ENCODE measurements at regions not wholly inside any gene's neighbourhood (a gene's known extent, or its start where the extent isn't known, plus 50 kb on each side); places are given as distances from the start of the nearest gene placed in this dataset.

DNA sequence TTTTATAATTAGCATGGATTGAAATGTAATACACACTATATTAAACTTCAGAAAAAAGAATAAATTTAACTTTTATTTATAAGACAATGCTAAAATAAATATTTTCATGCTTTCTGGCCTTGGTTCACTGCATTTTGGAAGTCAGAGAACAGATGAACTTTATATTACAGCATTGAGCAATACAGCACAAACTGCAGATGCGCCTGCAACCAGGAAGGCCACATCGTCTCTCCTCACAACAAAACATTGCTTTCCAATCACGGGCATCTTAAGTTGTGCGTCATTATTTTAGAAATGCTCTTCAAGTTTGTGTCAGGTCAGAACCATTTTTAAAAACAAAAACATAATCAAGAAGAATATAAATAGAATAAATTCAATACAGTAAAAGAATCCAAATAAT, 89.3 kb upstream of the CEP126 start:
- Histone ChIP-seq H3K9ac (replicated peaks; ENCODE audit: extremely low read depth, insufficient read depth, low read length) (no peak overlapping the region), H2AFZ (ENCODE audit: low read depth, low read length) (no peak overlapping the region), H3K27ac (ENCODE audit: insufficient read depth, low read depth, low read length) (no peak overlapping the region), H3K4me2 (ENCODE audit: insufficient read depth, low read length) (no peak overlapping the region), H3K27me3 (ENCODE audit: control insufficient read depth in 2 of 2, insufficient read depth in 2 of 2, low read length in 2 of 2) (no peaks in the 10 kb centered on the region), H3K79me2 (ENCODE audit: control insufficient read depth, insufficient read depth, low read length) (no peaks in the 10 kb centered on the region), H4K20me1 (replicated peaks; ENCODE audit: control insufficient read depth, extremely low read depth, insufficient read depth, low read length) (no peaks in the 10 kb centered on the region), H3K9me3 (replicated peaks; ENCODE audit: control insufficient read depth, insufficient read depth, low read length) (no peaks in the 10 kb centered on the region), H3K9me1 (replicated peaks; ENCODE audit: control insufficient read depth, extremely low read depth, insufficient read depth, low read length) (no peaks in the 10 kb centered on the region), H3K4me3 (replicated peaks in 1 of 3; ENCODE audit: insufficient read depth in 1 of 3, low read depth in 1 of 3, low read length in 3 of 3) (no peak overlapping the region), H3K36me3 (ENCODE audit: control insufficient read depth in 2 of 2, extremely low read depth in 1 of 2, insufficient read depth in 2 of 2, low read length in 2 of 2) (no peaks in the 10 kb centered on the region), H3K4me1 (ENCODE audit: control insufficient read depth, extremely low read depth, insufficient read depth, low read length) (no peaks in the 10 kb centered on the region)
- ChIA-PET POLR2A (no interaction called here), CTCF (interaction anchor here (1.4 kb wide), 1 partner anchor 22 kb away, joined by 5 read pairs; no protein-coding TSS in a partner anchor)
- no peak for DNase-seq (ENCODE audit: low read depth, low spot score)
- intact Hi-C loops (cut with micrococcal nuclease), result no loop called here
- FAIRE-seq, result no peak
- no peak for TF ChIP-seq EZH2 (IDR thresholded peaks at IDR 0.05; ENCODE audit: borderline replicate concordance, low read depth, low read length, severe bottlenecking)
- no peak for TF ChIP-seq FOS (IDR thresholded peaks at IDR 0.05; ENCODE audit: borderline replicate concordance, insufficient read depth, low read length)
- TF ChIP-seq POLR2A (IDR thresholded peaks at IDR 0.05; ENCODE audit: low read depth, low read length), result no peak
- no peak for TF ChIP-seq GATA2 (IDR thresholded peaks at IDR 0.05; ENCODE audit: insufficient read depth, insufficient read length, low read depth, low read length)
- TF ChIP-seq POLR2AphosphoS5 (IDR thresholded peaks at IDR 0.05; ENCODE audit: insufficient read depth, low read depth, low read length), result no peak
- TF ChIP-seq, protein P1, sequence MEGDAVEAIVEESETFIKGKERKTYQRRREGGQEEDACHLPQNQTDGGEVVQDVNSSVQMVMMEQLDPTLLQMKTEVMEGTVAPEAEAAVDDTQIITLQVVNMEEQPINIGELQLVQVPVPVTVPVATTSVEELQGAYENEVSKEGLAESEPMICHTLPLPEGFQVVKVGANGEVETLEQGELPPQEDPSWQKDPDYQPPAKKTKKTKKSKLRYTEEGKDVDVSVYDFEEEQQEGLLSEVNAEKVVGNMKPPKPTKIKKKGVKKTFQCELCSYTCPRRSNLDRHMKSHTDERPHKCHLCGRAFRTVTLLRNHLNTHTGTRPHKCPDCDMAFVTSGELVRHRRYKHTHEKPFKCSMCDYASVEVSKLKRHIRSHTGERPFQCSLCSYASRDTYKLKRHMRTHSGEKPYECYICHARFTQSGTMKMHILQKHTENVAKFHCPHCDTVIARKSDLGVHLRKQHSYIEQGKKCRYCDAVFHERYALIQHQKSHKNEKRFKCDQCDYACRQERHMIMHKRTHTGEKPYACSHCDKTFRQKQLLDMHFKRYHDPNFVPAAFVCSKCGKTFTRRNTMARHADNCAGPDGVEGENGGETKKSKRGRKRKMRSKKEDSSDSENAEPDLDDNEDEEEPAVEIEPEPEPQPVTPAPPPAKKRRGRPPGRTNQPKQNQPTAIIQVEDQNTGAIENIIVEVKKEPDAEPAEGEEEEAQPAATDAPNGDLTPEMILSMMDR (IDR thresholded peaks at IDR 0.05; ENCODE audit: extremely low read depth in 1 of 2, insufficient read depth in 1 of 2, low read depth in 1 of 2, low read length in 2 of 2), result no peak
- no TSS peak for BruUV-seq (replicated peaks)
- dilution Hi-C loops (cut with MboI; ENCODE audit: extremely low pct_ligation_motif_present, low sequenced_read_pairs), result no loop called here

GRCh38 chr11:101817581-101817980, 97.2 kb upstream of the CEP126 start:
- dilution Hi-C loops (cut with MboI; ENCODE audit: extremely low pct_ligation_motif_present, low sequenced_read_pairs) (no loop called here), intact Hi-C loops (cut with micrococcal nuclease) (no loop called here)
- no peaks in the 10 kb centered on the region for H4K20me1 ChIP-seq (replicated peaks; ENCODE audit: control insufficient read depth, extremely low read depth, insufficient read depth, low read length)
- no peak overlapping the region for H3K4me2 ChIP-seq (ENCODE audit: insufficient read depth, low read length)
- H3K9ac ChIP-seq (replicated peaks; ENCODE audit: extremely low read depth, insufficient read depth, low read length), result no peak overlapping the region
- H3K36me3 ChIP-seq (ENCODE audit: control insufficient read depth in 2 of 2, extremely low read depth in 1 of 2, insufficient read depth in 2 of 2, low read length in 2 of 2), result no peaks in the 10 kb centered on the region
- peaks cover 0 to 2% of the 10 kb centered on the region in 2 experiments for H3K27me3 ChIP-seq (ENCODE audit: control insufficient read depth in 2 of 2, insufficient read depth in 2 of 2, low read length in 2 of 2)
- ChIA-PET CTCF (no interaction called here), POLR2A (no interaction called here)
- DNase-seq (ENCODE audit: low read depth, low spot score) (no peak), FAIRE-seq (no peak)
- H3K4me1 ChIP-seq (ENCODE audit: control insufficient read depth, extremely low read depth, insufficient read depth, low read length), result no peaks in the 10 kb centered on the region
- H3K27ac ChIP-seq (ENCODE audit: insufficient read depth, low read depth, low read length), result no peak overlapping the region
- TF ChIP-seq EZH2 (IDR thresholded peaks at IDR 0.05; ENCODE audit: borderline replicate concordance, low read depth, low read length, severe bottlenecking), result no peak
- TF ChIP-seq JUN (IDR thresholded peaks at IDR 0.05; ENCODE audit: borderline replicate concordance, insufficient read depth, insufficient read length, low read depth), result no peak
- no peak for TF ChIP-seq MYC (IDR thresholded peaks at IDR 0.05; ENCODE audit: low read depth, low read length)
- TF ChIP-seq MAX (IDR thresholded peaks at IDR 0.05; ENCODE audit: insufficient read depth, insufficient read length), result no peak
- no peak overlapping the region for H3K4me3 ChIP-seq (replicated peaks in 1 of 3; ENCODE audit: insufficient read depth in 1 of 3, low read depth in 1 of 3, low read length in 3 of 3)
- no peak overlapping the region for H2AFZ ChIP-seq (ENCODE audit: low read depth, low read length)
- H3K9me3 ChIP-seq (replicated peaks; ENCODE audit: control insufficient read depth, insufficient read depth, low read length), result no peaks in the 10 kb centered on the region
- H3K9me1 ChIP-seq (replicated peaks; ENCODE audit: control insufficient read depth, extremely low read depth, insufficient read depth, low read length), result no peaks in the 10 kb centered on the region
- H3K79me2 ChIP-seq (ENCODE audit: control insufficient read depth, insufficient read depth, low read length), result no peaks in the 10 kb centered on the region
- BruUV-seq (replicated peaks), result no TSS peak

Data from endothelial cell of umbilical vein (primary cell).